ENCODE measurements at regions not wholly inside any gene's neighbourhood (a gene's known extent, or its start where the extent isn't known, plus 50 kb on each side); places are given as distances from the start of the nearest gene placed in this dataset.

DNA sequence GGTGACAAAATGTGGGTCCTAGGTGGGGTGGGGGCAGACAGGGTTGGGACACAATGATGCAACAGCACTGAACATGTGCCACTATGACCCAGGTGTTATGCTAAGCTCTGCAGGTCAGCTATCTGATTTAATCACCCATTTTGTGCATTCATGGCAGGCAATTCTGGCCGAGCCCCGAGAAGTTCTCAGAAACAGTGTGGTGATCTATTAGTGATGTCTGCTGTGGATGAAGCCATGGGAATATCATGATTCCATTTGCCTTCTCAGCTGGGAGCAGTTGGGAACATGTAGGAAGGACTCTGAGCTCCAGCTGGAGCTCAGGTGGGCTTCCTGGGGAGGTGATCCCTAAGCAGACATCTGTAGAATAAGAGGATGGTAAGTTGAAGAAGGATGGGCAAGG lies 194.0 kb upstream of the POU3F1 start:
- TF ChIP-seq, protein P1, sequence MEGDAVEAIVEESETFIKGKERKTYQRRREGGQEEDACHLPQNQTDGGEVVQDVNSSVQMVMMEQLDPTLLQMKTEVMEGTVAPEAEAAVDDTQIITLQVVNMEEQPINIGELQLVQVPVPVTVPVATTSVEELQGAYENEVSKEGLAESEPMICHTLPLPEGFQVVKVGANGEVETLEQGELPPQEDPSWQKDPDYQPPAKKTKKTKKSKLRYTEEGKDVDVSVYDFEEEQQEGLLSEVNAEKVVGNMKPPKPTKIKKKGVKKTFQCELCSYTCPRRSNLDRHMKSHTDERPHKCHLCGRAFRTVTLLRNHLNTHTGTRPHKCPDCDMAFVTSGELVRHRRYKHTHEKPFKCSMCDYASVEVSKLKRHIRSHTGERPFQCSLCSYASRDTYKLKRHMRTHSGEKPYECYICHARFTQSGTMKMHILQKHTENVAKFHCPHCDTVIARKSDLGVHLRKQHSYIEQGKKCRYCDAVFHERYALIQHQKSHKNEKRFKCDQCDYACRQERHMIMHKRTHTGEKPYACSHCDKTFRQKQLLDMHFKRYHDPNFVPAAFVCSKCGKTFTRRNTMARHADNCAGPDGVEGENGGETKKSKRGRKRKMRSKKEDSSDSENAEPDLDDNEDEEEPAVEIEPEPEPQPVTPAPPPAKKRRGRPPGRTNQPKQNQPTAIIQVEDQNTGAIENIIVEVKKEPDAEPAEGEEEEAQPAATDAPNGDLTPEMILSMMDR (IDR thresholded peaks at IDR 0.05; ENCODE audit: poor library complexity, severe bottlenecking) = no peak
- TF ChIP-seq TAF1 (IDR thresholded peaks at IDR 0.05; ENCODE audit: low read depth) (no peak), RAD21 (conservative IDR thresholded peaks at IDR 0.05) (no peak), POLR2AphosphoS5 (IDR thresholded peaks at IDR 0.05) (no peak), EZH2 (IDR thresholded peaks at IDR 0.05; ENCODE audit: borderline replicate concordance, insufficient read depth, low read length, poor library complexity, severe bottlenecking) (no peak), EP300 (conservative IDR thresholded peaks at IDR 0.05; ENCODE audit: poor library complexity, severe bottlenecking) (no peak), MXI1 (conservative IDR thresholded peaks at IDR 0.05; ENCODE audit: poor library complexity, severe bottlenecking) (no peak), SMC3 (conservative IDR thresholded peaks at IDR 0.05; ENCODE audit: poor library complexity) (no peak)
- TF ChIP-seq, protein P2, sequence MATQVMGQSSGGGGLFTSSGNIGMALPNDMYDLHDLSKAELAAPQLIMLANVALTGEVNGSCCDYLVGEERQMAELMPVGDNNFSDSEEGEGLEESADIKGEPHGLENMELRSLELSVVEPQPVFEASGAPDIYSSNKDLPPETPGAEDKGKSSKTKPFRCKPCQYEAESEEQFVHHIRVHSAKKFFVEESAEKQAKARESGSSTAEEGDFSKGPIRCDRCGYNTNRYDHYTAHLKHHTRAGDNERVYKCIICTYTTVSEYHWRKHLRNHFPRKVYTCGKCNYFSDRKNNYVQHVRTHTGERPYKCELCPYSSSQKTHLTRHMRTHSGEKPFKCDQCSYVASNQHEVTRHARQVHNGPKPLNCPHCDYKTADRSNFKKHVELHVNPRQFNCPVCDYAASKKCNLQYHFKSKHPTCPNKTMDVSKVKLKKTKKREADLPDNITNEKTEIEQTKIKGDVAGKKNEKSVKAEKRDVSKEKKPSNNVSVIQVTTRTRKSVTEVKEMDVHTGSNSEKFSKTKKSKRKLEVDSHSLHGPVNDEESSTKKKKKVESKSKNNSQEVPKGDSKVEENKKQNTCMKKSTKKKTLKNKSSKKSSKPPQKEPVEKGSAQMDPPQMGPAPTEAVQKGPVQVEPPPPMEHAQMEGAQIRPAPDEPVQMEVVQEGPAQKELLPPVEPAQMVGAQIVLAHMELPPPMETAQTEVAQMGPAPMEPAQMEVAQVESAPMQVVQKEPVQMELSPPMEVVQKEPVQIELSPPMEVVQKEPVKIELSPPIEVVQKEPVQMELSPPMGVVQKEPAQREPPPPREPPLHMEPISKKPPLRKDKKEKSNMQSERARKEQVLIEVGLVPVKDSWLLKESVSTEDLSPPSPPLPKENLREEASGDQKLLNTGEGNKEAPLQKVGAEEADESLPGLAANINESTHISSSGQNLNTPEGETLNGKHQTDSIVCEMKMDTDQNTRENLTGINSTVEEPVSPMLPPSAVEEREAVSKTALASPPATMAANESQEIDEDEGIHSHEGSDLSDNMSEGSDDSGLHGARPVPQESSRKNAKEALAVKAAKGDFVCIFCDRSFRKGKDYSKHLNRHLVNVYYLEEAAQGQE (IDR thresholded peaks at IDR 0.05; ENCODE audit: borderline replicate concordance) = no peak

Data from neural cell (in vitro differentiated cells).